Embryonic facial prominence (tissue), 1 donor: ENCODE measurements at regions not wholly inside any gene's neighbourhood (a gene's known extent, or its start where the extent isn't known, plus 50 kb on each side); places are given as distances from the start of the nearest gene placed in this dataset.
A peak's percentile ranks its signal among the peaks of the same experiment; 100 is the strongest.
"Not testable (repeated sequence)": the region's sequence is repeated elsewhere in the genome, so short reads cannot be mapped to it uniquely, and the experiment has no call there.

Experiments used
- DNase-seq: peaks from one replicate; pipeline ENCODE4 v3.0.0-alpha.2; 2016; ENCODE audit errors: extremely low spot score

DNA sequence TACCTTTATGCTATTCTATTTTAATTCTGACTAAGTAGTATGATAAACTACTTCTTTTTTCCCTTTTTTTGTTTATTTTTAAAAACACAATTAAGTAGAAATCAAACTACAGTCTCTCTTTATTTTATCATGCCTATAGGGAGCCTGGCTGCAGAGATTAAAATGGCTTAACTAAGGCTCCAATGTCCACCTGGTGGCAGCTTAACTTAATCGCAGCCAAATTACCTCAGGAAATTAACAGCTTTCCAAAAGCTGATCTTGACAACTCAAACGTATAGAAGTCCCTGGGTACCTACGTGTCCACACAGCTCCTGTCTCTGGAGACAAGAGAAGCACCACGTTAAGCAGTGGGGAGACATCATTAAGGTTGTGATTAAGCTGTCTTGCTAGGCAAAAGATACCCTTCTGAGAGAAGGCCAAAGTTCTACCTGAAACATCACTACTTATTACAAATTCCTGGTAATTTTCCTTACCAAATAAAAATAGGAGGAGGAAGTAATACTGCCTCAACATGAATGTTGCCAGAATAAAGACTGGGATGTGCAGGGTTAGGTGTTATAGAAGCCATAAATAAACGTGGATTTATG, 63.2 kb upstream of the SNX19 start:
- DNase-seq, result no peak

DNA sequence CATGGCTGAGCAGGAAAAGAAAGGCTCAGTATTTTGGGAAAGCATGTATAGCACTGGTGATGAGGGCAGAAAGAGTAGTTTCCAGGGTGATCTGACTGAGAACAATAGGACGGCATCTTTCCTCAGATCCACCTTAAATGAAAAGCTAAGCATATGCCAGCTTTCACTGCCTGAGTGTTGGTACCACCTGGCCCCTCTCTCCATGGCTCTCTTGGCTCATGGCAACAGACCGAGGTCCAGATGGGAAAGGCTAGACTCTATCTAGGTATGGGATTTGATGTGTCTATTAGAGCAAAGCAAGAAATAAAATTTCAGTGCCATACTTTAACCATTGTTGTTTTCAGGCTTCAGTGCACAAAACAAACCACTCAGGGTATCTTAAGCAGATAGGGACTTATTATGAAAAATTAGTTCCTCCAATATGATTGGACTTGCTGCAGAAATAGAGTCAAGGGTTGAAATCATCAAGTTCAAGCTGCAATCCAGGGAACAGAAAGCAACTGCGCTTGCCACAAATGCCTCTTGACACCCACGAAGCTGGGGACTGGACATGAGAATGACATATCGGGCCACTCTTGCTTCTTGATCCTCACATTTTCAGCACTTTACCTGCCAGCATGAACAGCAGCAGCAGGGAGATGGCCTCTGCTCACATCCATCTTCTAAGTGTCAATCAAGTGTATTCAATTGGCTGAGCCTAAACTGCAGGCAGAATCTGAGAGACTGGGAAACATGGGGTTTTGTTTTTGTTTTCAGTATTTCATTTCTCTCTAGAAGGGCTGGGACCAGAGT, 64.0 kb upstream of the SNX19 start:
- no peak for DNase-seq

DNA sequence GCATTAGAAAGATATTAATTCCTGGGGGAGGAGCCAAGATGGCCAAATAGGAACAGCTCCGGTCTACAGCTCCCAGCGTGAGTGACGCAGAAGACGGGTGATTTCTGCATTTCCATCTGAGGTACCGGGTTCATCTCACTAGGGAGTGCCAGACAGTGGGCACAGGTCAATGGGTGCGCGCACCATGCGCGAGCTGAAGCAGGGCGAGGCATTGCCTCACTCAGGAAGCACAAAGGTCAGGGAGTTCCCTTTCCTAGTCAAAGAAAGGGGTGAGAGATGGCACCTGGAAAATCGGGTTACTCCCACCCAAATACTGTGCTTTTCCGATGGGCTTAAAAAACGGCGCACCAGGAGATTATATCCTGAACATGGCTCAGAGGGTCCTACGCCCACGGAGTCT, 68.0 kb upstream of the SNX19 start:
- not testable (repeated sequence) for DNase-seq

DNA sequence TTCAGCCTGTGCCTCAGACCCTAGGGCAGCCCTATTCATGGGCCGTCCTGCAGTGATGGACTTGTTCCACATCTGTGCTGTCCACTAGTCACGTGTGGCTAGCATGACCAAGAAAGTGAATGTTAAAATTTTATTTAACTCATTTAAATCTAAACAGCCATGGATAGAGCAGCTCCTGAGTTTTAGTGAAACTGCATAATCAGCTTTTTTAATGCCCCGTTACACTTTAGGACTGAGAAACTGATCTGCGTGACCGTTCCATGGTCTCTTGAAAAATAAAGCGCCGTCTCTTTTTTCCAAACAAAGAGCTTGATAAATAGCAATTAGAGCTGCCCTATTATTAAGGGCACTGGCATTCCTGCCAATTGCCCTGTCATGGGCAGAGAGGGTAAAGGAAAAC, 76.5 kb upstream of the SNX19 start:
- no peak for DNase-seq

DNA sequence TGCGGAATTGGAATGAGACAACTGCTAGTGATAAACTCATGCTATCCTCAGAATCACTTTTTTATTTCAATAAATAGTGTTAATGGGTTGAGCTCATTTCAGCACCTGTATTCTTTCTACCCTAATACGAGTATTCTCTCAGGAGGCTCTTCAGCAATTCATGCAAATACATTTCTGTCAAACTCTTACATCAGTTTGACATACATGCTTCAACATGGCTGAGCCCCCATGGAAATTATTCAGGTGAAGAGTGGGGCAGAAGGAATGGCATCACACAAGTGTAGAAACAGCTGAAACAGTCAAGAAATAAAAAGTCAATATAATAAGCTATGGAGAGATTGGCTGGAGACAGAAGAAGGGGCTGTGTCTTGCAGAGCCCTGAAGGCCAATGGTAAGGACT, 77.8 kb upstream of the SNX19 start:
- DNase-seq, result no peak

DNA sequence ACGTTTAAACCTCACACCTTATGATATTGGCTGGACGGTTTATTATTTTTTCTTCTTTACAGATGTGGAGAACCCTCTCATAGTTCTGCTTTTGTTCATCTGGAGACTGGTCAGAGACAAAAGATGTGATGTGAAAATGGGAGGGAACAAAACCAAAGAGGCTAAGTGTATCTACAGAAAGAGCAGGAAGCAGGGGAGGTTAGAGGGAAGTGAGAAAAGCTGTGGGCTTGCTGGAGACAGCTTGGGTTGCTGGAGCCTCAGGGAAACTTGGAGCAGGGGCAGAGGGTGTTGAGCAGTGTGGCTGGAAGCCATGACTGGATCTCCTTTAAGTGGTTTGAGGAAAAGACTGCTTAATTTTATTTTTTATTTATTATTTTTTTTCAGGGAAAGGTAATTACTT, 79.0 kb upstream of the SNX19 start:
- DNase-seq, result no peak

DNA sequence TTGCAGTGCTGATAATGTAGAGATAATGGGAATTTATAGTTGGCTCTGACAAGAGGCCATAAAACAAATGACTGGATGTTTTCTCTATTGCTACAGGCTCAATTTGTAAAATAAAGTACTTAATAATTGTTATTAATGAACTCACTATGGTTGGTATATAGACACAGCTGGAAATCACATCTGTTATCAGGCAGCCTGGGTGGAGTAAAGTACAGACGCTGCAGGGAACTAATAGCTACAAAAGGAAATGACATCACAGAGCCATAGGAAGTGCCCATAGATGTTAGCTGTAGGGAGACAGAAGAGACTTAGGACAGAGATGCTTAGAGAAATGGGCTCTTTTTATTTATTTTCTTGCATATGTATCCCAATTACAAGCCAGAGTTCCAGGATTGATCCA, 81.0 kb upstream of the SNX19 start:
- no peak for DNase-seq

DNA sequence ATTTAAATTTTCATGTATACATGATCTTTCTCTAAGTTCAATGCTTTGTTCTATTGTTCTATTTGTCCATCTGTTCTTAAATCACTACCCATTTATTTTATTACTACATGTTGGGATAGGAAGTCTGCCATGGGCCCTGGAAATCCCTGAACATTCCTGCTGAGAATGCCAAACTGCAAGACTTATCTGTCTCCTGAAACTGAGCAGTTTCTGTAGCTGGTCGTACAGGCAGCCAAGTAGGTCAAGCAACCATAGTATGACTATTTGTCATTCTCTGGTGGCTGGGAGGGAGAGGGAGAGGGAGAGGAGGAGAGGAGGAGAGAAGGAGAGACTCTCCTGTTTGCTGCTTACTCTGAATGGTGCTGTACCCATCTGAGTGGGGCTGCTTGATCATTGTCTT, 82.8 kb upstream of the SNX19 start:
- no peak for DNase-seq

DNA sequence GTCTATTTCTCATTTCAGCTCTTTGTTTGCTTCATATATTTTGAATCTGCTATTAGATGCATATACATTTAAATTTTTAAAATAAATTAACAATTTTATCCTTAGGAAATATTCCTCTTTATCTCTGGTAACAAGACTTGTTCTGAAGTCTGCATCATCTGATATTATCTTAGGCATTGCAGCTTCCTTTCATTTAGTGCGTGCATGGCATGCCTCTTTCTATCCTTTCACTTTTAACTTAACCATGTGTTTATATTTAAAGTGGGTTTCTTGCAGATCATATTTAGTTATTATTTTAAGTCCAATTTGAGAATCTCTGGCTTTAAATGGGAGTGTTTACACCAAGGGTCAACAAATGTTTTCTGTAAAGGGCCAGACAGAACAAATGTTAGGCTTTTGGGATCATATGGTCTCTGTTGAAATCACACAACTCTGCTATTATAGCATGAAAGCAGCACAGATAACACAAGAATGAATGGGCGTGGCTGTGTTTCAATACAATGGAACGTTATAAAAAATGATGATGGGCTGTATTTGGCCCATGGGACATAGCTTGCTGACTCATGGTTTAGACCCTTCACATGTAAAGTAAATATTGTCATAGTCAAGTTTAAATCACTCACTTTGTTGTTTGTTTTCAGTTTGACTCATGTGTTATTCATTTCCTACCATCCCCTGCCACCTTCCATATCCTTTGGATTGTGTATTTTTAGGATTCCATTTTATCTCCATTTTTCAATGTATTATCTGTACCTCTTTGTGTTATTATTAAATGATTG, 83.9 kb upstream of the SNX19 start:
- DNase-seq, result no peak

DNA sequence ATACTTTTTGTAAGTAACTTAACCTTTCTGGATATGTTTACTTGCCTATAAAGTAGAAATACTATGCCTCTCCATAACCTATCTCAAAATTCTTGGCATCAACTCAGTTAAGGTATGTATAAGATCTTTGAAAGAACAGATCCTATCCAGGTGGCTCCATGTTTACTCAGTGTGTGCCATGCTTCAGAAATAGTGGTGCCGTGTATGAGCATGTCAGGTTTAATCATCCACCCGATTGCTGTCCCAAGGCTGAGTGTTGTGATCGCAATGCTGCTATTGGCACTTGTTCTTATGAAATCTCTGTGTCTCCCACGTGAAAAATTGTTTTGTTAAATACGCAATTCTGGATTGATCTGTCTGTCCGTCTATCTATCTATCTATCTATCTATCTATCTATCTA, 85.9 kb upstream of the SNX19 start:
- no peak for DNase-seq

DNA sequence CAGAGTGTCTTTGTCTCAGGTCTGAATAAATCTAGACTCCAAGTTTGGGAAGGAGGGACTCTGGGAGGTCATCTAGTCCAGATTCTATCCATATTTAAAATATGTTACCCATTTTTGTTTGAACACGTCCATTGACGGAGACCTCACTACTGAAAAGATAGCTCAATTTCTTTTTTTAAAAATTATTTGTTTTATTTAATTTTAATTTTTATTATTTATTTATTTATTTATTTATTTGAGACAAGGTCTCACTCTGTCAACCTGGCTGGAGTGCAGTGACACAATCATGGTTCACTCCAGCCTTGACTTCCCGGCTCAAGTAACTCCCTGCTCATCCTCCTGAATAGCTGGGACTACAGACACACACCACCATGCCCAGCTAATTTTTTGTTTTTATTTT, 89.5 kb upstream of the SNX19 start:
- no peak for DNase-seq

DNA sequence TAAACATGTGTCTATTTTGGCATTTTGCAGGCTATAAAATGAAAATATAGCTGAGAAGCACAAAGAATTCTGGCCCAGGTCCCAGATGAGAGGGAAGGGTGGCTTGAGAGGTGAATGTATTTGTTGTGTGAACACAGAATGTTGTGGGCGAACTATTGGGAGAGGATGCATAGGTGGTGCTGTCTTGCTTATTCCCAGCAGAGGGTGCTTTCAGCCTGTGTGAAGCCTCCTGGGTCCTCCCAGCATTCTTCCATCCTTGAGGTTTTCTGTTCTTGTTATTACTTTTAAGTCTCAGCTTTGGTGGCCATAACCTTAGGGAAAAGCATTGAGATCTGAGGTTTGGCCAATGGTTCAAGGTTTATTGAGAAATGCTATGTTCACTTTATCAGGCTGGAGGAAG, 108.7 kb upstream of the SNX19 start:
- DNase-seq, result peak; percentile 6

DNA sequence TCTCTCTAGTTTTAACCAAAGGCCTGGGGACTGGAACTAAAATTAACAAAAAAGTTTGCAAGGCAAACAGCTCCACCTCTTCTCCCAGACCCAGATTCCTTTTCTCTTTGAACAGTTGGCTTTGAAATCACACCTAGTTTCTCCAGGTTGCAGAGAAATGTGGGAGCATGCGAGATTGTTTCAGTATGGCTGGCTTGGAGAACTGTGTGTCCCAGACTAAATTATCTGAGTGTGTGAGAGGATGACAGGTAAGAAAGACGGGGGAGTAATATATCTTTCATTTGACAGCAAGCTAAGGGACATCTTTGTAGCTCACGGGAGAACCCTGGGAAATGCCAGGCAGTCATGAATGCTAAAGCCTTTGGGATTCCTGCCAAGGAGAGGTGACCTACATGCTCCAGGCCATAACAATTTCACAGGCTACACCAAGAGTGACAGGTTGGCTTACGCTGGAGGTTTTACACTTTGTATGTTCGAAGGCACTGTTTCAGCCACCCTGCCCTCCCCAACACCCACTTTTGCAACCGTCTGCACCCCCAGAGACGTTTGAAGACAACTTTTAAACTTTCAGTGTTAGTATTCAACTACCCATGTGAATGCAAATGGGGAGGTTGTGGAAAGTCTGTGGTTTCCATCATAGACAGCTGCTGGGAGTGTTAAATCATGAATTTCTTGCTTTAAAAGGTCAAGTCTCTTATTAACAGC, 109.3 kb upstream of the SNX19 start:
- DNase-seq, result no peak

DNA sequence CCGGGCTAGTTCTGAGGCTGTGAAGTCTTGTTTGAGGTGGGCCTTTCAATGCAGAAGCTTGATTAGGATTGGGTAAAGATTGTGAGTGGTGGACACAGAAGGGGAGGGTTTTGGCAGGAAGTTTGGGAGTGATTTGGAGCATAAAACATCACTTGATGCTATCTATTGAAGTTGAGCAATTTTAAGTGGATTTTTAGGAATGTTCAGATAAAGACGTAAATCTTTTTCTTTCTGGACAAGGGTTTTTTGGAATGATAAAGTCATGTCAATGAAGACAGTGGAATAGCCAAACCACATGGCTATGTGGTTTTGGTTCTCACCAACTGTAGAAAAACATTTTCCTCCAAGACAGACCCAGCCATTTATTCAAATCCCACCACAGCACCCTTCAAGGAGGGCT, 111.2 kb upstream of the SNX19 start:
- DNase-seq, result no peak

DNA sequence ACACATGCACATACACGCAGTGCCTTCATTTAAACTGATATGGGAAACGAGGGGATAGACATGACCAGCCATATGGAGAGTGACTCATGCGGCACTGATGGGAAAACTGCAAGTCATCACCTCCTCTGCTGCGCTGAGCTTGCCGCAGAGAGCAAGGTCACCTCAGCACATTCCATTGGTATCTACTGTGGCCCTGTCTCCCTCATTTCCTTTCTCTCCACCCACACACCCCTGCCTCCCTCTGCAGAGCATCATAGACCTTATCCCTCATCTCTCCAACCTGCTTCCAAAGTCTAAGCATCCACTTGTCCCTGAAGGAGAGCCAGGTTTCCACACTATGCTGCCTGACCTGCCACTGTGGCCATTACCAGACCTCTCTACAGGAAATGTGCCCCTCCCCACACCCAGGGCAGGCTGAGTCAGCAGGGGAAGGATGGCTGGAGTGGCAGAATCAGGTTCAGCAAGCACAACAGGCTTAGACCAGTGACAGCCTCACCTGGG, 116.9 kb upstream of the SNX19 start:
- DNase-seq, result no peak

DNA sequence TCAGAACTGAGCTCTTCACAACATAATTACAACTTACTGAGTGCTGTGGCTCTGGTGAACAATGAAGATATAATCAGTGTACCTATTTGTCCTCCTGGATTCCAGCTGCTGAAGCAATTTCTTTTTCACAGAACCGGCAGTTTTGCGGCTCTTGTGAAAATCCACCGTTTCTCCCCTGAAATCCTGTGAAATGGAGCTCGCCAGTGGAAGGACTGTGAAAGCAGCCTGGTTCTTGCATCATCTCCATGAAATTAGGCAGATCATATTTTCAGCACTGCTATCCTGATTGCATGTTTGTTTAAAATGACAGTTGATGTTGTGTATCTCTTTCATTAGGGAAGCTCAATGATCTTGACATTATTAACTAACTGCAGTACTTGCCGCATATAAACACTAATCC, 120.2 kb upstream of the SNX19 start:
- no peak for DNase-seq

DNA sequence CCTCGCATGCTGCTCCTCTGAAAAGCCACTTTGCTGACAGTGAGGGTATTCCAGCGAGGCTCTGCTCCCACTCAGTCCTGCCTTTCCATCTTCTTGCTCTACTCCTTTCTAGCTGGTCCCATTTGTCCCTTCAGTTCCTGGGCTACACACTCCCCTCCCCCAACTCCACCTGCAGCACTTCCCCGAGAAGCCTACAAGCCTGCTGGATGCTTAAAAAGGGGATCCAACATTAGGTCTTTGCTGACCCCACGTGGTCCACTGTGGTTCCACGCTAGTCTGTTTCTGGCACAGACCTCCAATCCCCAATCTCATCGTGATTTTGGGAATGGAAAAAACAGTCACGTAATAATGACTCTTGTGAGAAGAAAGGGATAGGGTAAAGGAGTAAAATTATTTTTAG, 121.6 kb upstream of the SNX19 start:
- DNase-seq, result no peak

DNA sequence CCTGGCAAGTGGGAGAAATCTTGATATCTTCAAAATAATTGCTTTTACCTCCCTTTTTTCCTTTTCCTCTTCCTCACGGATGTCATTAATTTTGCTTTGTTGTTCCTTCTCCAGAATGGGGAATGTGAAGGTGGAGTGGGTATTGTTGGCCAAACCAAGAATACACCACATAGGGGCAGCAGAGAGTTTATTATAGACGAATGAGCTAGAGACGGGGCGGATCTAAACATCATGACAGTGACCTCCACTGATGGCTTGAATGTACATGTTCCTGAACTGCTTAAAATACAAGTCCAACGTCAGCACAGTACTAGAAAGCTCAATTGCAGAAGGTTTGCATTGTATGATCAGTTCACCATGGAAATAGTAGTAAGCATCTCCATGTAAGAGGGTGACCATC, 122.3 kb upstream of the SNX19 start:
- no peak for DNase-seq

DNA sequence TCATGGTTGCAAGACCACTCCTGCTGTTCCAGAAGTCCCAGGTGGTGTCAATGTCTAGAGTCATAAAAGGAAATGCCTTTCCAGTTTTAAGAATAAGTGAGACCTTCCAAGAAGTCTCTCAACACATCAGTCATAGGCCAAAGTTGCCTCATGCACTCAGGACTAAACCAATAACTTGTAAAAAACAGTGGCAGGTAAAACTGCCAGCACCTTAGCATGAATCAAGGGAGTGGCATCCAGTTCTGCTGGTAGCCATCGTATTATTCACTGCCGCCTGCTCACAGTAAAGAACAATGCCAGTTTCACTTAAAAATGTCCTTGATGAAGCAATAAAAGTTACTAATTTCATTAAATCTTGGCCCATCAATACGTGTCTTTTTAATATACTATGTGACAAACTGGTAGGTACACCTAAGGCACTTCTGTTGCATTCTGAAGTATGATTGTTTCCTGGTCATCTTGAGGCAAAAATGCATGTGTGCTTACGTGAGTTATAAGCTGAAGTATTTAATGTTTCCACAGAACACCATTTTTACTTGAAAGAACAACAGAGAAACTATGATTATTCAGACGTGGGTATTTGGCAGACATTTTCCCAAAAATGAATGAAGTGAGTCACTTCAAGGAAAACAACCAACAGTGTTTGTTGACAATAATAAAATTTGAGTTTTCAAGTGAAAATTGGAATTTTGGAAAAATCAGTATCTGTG, 125.2 kb upstream of the SNX19 start:
- DNase-seq, result no peak

DNA sequence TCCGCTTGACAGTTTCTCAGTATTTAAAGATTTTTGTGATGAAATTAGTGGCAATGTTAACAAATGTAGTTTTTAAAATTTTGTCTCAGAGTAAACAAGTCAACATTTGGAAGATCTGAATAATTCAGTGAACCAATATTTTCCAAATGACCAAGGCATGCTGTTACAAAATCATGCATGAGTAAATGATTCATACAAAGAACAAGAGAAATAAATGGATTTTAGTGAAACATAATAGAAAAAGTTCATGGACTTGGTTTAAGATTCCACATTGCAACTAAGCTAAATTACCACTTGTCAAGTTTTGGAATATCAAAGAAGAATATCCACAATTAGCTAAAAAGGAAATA, 125.7 kb upstream of the SNX19 start:
- no peak for DNase-seq

DNA sequence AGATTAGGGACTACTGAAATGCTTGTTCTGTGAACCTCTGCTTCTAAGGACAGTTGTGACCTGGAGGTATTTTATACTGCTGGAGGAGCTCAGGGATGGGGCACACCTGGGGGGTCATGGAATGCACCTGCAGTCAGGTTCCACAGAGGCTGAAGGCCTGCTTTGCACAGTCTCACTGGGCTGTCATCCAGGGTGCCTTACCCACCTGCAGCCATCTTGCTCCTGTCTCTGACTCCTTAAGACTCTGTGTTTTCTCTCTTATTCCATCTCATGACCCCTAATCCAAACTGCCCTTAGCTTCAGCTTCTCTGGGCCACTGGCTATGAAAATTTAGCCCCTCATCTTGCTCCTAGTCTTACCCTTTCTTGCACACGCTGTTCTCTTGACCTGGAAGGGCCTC, 127.0 kb upstream of the SNX19 start:
- no peak for DNase-seq

DNA sequence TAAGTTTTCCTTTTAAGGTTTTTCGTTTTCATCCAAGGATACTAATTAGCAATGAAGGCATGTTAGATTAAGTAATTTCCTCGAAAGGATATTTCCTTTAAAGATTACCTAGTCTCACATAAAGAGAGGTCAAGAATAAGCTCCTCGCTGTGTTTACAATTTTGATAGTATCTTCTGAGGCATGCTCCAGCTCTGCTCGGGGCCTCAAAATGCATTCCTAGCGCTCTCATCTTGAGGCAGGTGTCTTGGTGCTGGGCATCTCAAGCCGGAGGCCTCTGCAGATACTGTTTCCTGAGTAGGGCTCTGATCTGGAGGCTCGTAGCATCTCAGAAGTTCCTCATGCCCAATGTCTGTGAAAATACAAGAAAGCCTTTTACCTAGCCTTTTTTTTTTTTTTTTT, 128.6 kb upstream of the SNX19 start:
- no peak for DNase-seq
